Psoas muscle (tissue), 7 donors: ENCODE measurements at regions not wholly inside any gene's neighbourhood (a gene's known extent, or its start where the extent isn't known, plus 50 kb on each side); places are given as distances from the start of the nearest gene placed in this dataset.

Source experiments
- ATAC-seq, 4 donors: fragments of 200-7000 bp; cut with Tn5 transposase; one replicate each; pipeline ENCODE4 v1.9.1; 2020; ENCODE audit warnings: moderate library complexity in 3 of 4, mild to moderate bottlenecking in 2 of 4
- DNase-seq, 2 donors: peaks; one replicate each; pipeline ENCODE4 v3.0.0-alpha.2; 2020
- H3K27ac ChIP-seq: fragments of 200-600 bp; one replicate; pipeline ENCODE4 v1.8.0; 2022
- H3K27me3 ChIP-seq, 3 donors: fragments of 200-600 bp in 1 of 3; one replicate each; pipeline versions ENCODE4 v1.6.1 to v1.8.0; 2013 to 2022; ENCODE audit warnings: low read length in 2 of 3, mild to moderate bottlenecking in 2 of 3, moderate library complexity in 1 of 3; ENCODE audit not compliant: insufficient read depth in 3 of 3
- H3K36me3 ChIP-seq, 2 donors: fragments of 200-600 bp in 1 of 2; one replicate each; pipeline versions ENCODE4 v1.6.1 to v1.8.0; 2013 to 2022; ENCODE audit warnings: low read depth in 1 of 2, mild to moderate bottlenecking in 1 of 2, moderate library complexity in 1 of 2; ENCODE audit not compliant: insufficient read depth in 1 of 2
- H3K4me1 ChIP-seq: fragments of 200-600 bp; one replicate; pipeline ENCODE4 v1.8.0; 2022
- H3K4me3 ChIP-seq: fragments of 200-600 bp; one replicate; pipeline ENCODE4 v1.8.0; 2022; ENCODE audit warnings: mild to moderate bottlenecking
- H3K9me3 ChIP-seq: fragments of 200-600 bp; one replicate; pipeline ENCODE4 v1.8.0; 2022
- WGBS, 3 donors: extraction: QIAGEN DNeasy Blood & Tissue Kit; methylation state at CpG; one replicate each; pipeline versions ENCODE4 v1.1.6 to v1.1.7; 2013; 5-methylcytosine and 5-hydroxymethylcytosine counted together
- intact Hi-C, 2 donors: fragments of 100-400 bp; cut with DNase I; formaldehyde crosslinking; loops; one replicate each; pipeline versions ENCODE4 v1.11.0 to v1.14.2; 2022
- TF ChIP-seq, protein P1 (sequence below): fragments of 200-600 bp; IDR thresholded peaks from one replicate; pipeline ENCODE4 v1.8.0; 2022; ENCODE audit warnings: antibody characterized with exemption
- donor health status: healthy with polysubstance abuse.
- donor health status: DM: no; HTN: no; CAD: no; lungs with moderate emphysema.
- donor health status: Bipolar disorder and iron deficiency.
- donor health status: healthy.
- donor health status: DM: yes; HTN: yes; CAD: no.
- donor health status: DM: no; HTN: no; CAD: no.
- donor health status: DM: yes; HTN: yes; CAD: no.

DNA sequence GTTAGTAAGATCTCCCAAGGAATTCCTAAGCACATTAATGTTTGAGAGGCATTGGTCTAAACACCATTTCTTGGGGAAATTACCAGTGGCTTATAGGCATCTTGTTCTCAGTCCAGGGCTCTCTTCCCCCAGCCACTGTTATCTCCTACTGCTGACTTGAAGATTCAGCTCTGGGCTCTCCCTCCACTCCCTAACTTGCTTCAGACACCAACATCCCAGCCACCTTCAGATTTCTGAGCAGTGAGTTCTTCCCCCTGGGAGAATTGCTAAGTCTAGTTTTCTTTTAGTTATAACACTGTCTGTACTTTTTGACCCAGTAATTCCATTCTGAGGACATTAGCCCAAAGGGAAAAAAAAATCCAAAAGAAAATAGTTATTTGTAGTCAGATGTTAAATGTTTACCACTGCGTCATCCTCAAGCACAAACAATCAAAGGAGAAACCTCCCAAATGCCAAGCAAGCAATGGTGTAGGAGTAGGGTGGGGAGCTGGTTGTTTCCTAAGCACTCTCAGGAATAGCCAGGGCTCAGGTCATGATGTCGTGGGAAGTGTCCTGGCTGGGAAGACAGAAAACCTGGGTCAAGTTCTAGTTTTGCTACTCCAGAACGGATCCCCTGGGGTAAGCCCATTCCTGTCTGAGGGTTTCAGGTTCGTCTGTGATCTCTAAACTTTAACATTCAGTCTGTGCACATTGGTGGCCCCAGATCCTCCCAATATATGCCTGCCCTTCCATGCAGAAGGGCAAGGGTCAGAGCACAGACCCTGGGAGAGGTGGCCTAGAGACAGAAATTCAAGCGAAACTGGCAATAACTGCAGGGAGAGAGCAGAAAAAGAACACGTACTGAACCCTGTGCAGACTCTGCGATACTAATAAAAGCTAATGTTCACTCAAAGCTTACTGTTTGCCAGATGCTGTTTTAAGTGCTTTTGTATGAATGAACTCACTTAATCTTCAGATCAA, 191.1 kb upstream of the FGGY start:
- TF ChIP-seq, protein P1, sequence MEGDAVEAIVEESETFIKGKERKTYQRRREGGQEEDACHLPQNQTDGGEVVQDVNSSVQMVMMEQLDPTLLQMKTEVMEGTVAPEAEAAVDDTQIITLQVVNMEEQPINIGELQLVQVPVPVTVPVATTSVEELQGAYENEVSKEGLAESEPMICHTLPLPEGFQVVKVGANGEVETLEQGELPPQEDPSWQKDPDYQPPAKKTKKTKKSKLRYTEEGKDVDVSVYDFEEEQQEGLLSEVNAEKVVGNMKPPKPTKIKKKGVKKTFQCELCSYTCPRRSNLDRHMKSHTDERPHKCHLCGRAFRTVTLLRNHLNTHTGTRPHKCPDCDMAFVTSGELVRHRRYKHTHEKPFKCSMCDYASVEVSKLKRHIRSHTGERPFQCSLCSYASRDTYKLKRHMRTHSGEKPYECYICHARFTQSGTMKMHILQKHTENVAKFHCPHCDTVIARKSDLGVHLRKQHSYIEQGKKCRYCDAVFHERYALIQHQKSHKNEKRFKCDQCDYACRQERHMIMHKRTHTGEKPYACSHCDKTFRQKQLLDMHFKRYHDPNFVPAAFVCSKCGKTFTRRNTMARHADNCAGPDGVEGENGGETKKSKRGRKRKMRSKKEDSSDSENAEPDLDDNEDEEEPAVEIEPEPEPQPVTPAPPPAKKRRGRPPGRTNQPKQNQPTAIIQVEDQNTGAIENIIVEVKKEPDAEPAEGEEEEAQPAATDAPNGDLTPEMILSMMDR = no peak
- intact Hi-C loops = no loop called here
- Histone ChIP-seq H3K27ac (peak overlapping the region; percentile 25), H3K4me1 (peaks cover 19% of the 10 kb centered on the region), H3K9me3 (no peaks in the 10 kb centered on the region), H3K36me3 (no peaks in the 10 kb centered on the region), H3K27me3 (no peaks in the 10 kb centered on the region), H3K4me3 (no peak overlapping the region)
- DNase-seq = peak in 1 of 2 donors; percentile 36
- WGBS, 3 donors = 68 to 82% (median 70%) methylated on average over 7 of the region's 7 CpGs
- no peak for ATAC-seq

DNA sequence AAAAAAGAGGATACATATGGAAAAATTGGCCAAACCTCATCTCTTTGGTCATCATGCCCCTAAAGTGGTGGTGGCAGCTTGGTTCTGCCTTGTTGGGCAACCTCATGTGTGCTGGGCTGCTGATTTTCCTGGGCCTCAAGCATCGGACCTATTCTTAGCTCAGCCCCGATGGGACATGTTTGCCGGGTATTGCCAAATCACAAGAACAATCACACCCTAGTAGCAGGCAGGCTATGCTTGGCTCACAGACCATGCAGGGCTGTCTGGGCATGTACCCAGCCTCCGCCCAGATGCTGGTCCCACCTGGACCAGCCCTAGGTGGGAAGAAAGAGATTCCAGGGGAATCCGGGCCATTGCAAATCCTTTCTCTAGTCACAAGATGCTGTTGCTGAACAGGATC, 189.4 kb upstream of the FGGY start:
- peaks cover 11% of the 10 kb centered on the region for H3K4me1 ChIP-seq
- no peak overlapping the region for H3K4me3 ChIP-seq
- ATAC-seq (peak; percentile 95 to 99 (median 97)), DNase-seq (peak; percentile 48 to 84)
- peak overlapping the region; percentile 24 for H3K27ac ChIP-seq
- 13 to 35% (median 21%) methylated on average over 5 of the region's 5 CpGs for WGBS, 3 donors
- TF ChIP-seq, protein P1 = no peak
- no peaks in the 10 kb centered on the region for H3K27me3 ChIP-seq
- intact Hi-C loops = no loop called here
- no peaks in the 10 kb centered on the region for H3K36me3 ChIP-seq
- H3K9me3 ChIP-seq = no peaks in the 10 kb centered on the region

DNA sequence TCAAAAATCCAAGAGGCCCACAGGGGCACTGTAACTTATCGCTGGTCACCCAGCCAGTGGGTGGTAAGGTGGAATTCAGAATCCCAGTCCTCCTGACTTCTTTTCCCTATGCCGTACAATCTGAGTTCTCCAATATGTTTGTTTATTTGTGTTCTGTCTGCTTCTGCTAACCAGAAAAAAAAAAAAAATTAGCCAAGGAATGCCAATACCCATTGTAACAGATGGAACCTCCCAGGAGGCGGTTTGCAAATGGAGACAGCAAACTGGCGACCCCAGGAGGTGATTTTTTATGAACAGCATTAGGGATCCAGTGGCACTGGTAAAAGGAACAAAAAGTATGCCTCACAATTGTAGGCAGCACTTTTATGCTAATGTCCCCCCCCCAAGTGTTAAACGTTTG, 189.0 kb upstream of the FGGY start:
- ATAC-seq (no peak), DNase-seq (no peak)
- Histone ChIP-seq H3K4me3 (no peak overlapping the region), H3K27ac (peak overlapping the region; percentile 24), H3K4me1 (peaks cover 11% of the 10 kb centered on the region), H3K27me3 (no peaks in the 10 kb centered on the region), H3K9me3 (no peaks in the 10 kb centered on the region), H3K36me3 (no peaks in the 10 kb centered on the region)
- TF ChIP-seq, protein P1 = no peak
- 50 to 81% (median 52%) methylated on average over 5 of the region's 5 CpGs for WGBS, 3 donors
- intact Hi-C loops = no loop called here

GRCh38 chr1:59108481-59109317, 188.2 kb upstream of the FGGY start:
- intact Hi-C loops = no loop called here
- H3K27me3 ChIP-seq = no peaks in the 10 kb centered on the region
- DNase-seq (no peak), ATAC-seq (no peak)
- H3K36me3 ChIP-seq = no peaks in the 10 kb centered on the region
- no peak overlapping the region for H3K27ac ChIP-seq
- TF ChIP-seq, protein P1 = no peak
- no peak overlapping the region for H3K4me3 ChIP-seq
- H3K4me1 ChIP-seq = peaks cover 11% of the 10 kb centered on the region
- no peaks in the 10 kb centered on the region for H3K9me3 ChIP-seq
